CD4-positive, alpha-beta T cell treated with Interleukin-15 for 1 hour (primary cell): ENCODE measurements at regions not wholly inside any gene's neighbourhood (a gene's known extent, or its start where the extent isn't known, plus 50 kb on each side); places are given as distances from the start of the nearest gene placed in this dataset.

Experiments
- DNase-seq: peaks from one replicate; pipeline ENCODE4 v3.0.0-alpha.2; 2020

- DNase-seq = no peak
Observed at GRCh38 chr15:94098921-94099573, 132.3 kb upstream of the MCTP2 start.

- DNase-seq = no peak
Observed at GRCh38 chr15:94097552-94097951, 133.8 kb upstream of the MCTP2 start.

GRCh38 chr15:94094310-94094709, 137.1 kb upstream of the MCTP2 start:
- no peak for DNase-seq

- no peak for DNase-seq
Observed at GRCh38 chr15:94086341-94086740, 145.0 kb upstream of the MCTP2 start.

- no peak for DNase-seq
Observed at GRCh38 chr15:94083467-94084052, 147.8 kb upstream of the MCTP2 start.

GRCh38 chr15:94081829-94082228, 149.5 kb upstream of the MCTP2 start:
- DNase-seq = no peak

- DNase-seq = no peak
Observed at GRCh38 chr15:94080989-94081605, 150.3 kb upstream of the MCTP2 start.

- DNase-seq = no peak
Observed at GRCh38 chr15:94080416-94080815, 150.9 kb upstream of the MCTP2 start.

GRCh38 chr15:94079968-94080367, 151.4 kb upstream of the MCTP2 start:
- DNase-seq = no peak

GRCh38 chr15:94079459-94079858, 151.9 kb upstream of the MCTP2 start:
- no peak for DNase-seq

- DNase-seq = no peak
Observed at GRCh38 chr15:94077938-94078337, 153.4 kb upstream of the MCTP2 start.

GRCh38 chr15:94075349-94075748, 156.0 kb upstream of the MCTP2 start:
- DNase-seq = no peak

GRCh38 chr15:94070356-94071295, 160.7 kb upstream of the MCTP2 start:
- DNase-seq = no peak

- no peak for DNase-seq
Observed at GRCh38 chr15:94069844-94070243, 161.5 kb upstream of the MCTP2 start.

GRCh38 chr15:94066811-94067210, 164.6 kb upstream of the MCTP2 start:
- no peak for DNase-seq

- DNase-seq = no peak
Observed at GRCh38 chr15:94066046-94066445, 165.3 kb upstream of the MCTP2 start.

GRCh38 chr15:94064676-94065313, 166.6 kb upstream of the MCTP2 start:
- DNase-seq = no peak

GRCh38 chr15:94061041-94061440, 170.3 kb upstream of the MCTP2 start:
- DNase-seq = no peak

- DNase-seq = no peak
Observed at GRCh38 chr15:94059013-94059587, 172.3 kb upstream of the MCTP2 start.

GRCh38 chr15:94057305-94057704, 174.1 kb upstream of the MCTP2 start:
- no peak for DNase-seq

- no peak for DNase-seq
Observed at GRCh38 chr15:94056314-94056713, 175.0 kb upstream of the MCTP2 start.

- DNase-seq = no peak
Observed at GRCh38 chr15:94053626-94054025, 177.7 kb upstream of the MCTP2 start.

GRCh38 chr15:94052711-94053110, 178.7 kb upstream of the MCTP2 start:
- no peak for DNase-seq
